PC-9 (cell line): ENCODE measurements at regions not wholly inside any gene's neighbourhood (a gene's known extent, or its start where the extent isn't known, plus 50 kb on each side); places are given as distances from the start of the nearest gene placed in this dataset.

Experiments
- CTCF ChIP-seq: fragments of 200-600 bp; sonication (generic); conservative IDR thresholded peaks from 2 replicates; pipeline ENCODE4 v1.6.1; 2017; ENCODE audit warnings: mixed run types, antibody characterized with exemption, mild to moderate bottlenecking, moderate library complexity
- EZH2 ChIP-seq: fragments of 200-600 bp; sonication (generic); IDR thresholded peaks from 2 replicates; pipeline ENCODE4 v1.8.0; 2017; ENCODE audit warnings: antibody characterized with exemption, low read depth

- TF ChIP-seq CTCF (no peak), EZH2 (no peak)
These were observed 122.4 kb downstream of the C4orf33 start for GRCh38 chr4:129218360-129218759.
